Body of pancreas (tissue), 4 donors: ENCODE measurements at regions not wholly inside any gene's neighbourhood (a gene's known extent, or its start where the extent isn't known, plus 50 kb on each side); places are given as distances from the start of the nearest gene placed in this dataset.

Experiments
- ATAC-seq: fragments of 150-250 bp; one replicate; pipeline ENCODE4 v1.9.1; 2016
- DNase-seq, 4 donors: peaks; one replicate each; pipeline ENCODE4 v3.0.0-alpha.2; 2019
- H3K27ac ChIP-seq, 4 donors: fragments of 200-600 bp; sonication (generic); 1 replicate in 3 of 4; 2 replicates in 1 of 4; pipeline versions ENCODE4 v1.5.1 to v1.6.1; 2016 to 2019; ENCODE audit warnings: mild to moderate bottlenecking in 1 of 4, mixed read lengths in 1 of 4, moderate library complexity in 1 of 4
- H3K27me3 ChIP-seq, 2 donors: fragments of 200-600 bp; sonication (generic); one replicate each; pipeline ENCODE4 v1.6.0; 2016; ENCODE audit warnings: mild to moderate bottlenecking in 1 of 2
- H3K36me3 ChIP-seq, 2 donors: fragments of 200-600 bp; sonication (generic); replicated peaks in 1 of 2; 2 replicates each; pipeline ENCODE4 v1.5.1; 2016; ENCODE audit warnings: low read depth in 2 of 2; ENCODE audit not compliant: insufficient read depth in 1 of 2
- H3K4me1 ChIP-seq: fragments of 200-600 bp; sonication (generic); one replicate; pipeline ENCODE4 v1.6.0; 2016
- H3K4me3 ChIP-seq, 2 donors: fragments of 200-600 bp; sonication (generic); 1 replicate in 1 of 2; 2 replicates in 1 of 2; pipeline ENCODE4 v1.5.1; 2016 to 2019
- H3K9me3 ChIP-seq, 3 donors: fragments of 200-600 bp; sonication (generic); 1 replicate in 2 of 3; 2 replicates in 1 of 3; pipeline ENCODE4 v1.5.1; 2016
- POLR2A ChIP-seq, 3 donors: fragments of 450-650 bp; IDR thresholded peaks; one replicate each; pipeline ENCODE4 v1.6.1; 2016; ENCODE audit warnings: antibody characterized with exemption in 3 of 3, mild to moderate bottlenecking in 2 of 3
- WGBS, 2 donors: methylation state at CpG; one replicate each; pipeline ENCODE4 v1.1.5; 2017; 5-methylcytosine and 5-hydroxymethylcytosine counted together
- intact Hi-C: fragments of 100-400 bp; cut with DNase I; formaldehyde crosslinking; loops from one replicate; pipeline ENCODE4 v1.15.1; 2023
- TF ChIP-seq, protein P1 (sequence below), 7 experiments: fragments of 450-650 bp in 4 of 7; fragments of 200-600 bp in 3 of 7; sonication (generic) in 3 of 7; IDR thresholded peaks; one replicate each; pipeline ENCODE4 v1.5.1; 2016 to 2019; ENCODE audit warnings: antibody characterized with exemption in 7 of 7

- no peaks in the 10 kb centered on the region for H3K36me3 ChIP-seq
- no peak for DNase-seq
- 76 to 82% methylated on average over 7 of the region's 7 CpGs for WGBS, 2 donors
- ATAC-seq = no peak
- H3K4me1 ChIP-seq = peaks cover 7% of the 10 kb centered on the region
- TF ChIP-seq, protein P1, sequence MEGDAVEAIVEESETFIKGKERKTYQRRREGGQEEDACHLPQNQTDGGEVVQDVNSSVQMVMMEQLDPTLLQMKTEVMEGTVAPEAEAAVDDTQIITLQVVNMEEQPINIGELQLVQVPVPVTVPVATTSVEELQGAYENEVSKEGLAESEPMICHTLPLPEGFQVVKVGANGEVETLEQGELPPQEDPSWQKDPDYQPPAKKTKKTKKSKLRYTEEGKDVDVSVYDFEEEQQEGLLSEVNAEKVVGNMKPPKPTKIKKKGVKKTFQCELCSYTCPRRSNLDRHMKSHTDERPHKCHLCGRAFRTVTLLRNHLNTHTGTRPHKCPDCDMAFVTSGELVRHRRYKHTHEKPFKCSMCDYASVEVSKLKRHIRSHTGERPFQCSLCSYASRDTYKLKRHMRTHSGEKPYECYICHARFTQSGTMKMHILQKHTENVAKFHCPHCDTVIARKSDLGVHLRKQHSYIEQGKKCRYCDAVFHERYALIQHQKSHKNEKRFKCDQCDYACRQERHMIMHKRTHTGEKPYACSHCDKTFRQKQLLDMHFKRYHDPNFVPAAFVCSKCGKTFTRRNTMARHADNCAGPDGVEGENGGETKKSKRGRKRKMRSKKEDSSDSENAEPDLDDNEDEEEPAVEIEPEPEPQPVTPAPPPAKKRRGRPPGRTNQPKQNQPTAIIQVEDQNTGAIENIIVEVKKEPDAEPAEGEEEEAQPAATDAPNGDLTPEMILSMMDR (IDR thresholded peaks at IDR 0.05) = no peak
- TF ChIP-seq POLR2A (IDR thresholded peaks at IDR 0.05) = no peak
- no peaks in the 10 kb centered on the region for H3K9me3 ChIP-seq
- H3K27me3 ChIP-seq = peaks cover 0 to 4% of the 10 kb centered on the region in 2 donors
- H3K27ac ChIP-seq = no peak overlapping the region
- intact Hi-C loops = no loop called here
- H3K4me3 ChIP-seq = no peak overlapping the region
Observed at GRCh38 chr1:47591801-47592200, 154.0 kb downstream of the FOXD2 start.

GRCh38 chr1:47592296-47593012 is 154.6 kb downstream of the FOXD2 start:
- intact Hi-C loops = no loop called here
- Histone ChIP-seq H3K4me1 (peaks cover 7% of the 10 kb centered on the region), H3K4me3 (no peak overlapping the region), H3K36me3 (no peaks in the 10 kb centered on the region), H3K27me3 (peaks cover 0 to 4% of the 10 kb centered on the region in 2 donors), H3K9me3 (no peaks in the 10 kb centered on the region), H3K27ac (no peak overlapping the region)
- no peak for DNase-seq
- no peak for ATAC-seq
- 67 to 78% methylated on average over 11 to 13 of the region's 15 CpGs for WGBS, 2 donors
- no peak for TF ChIP-seq POLR2A (IDR thresholded peaks at IDR 0.05)
- TF ChIP-seq, protein P1 (IDR thresholded peaks at IDR 0.05) = no peak

DNA sequence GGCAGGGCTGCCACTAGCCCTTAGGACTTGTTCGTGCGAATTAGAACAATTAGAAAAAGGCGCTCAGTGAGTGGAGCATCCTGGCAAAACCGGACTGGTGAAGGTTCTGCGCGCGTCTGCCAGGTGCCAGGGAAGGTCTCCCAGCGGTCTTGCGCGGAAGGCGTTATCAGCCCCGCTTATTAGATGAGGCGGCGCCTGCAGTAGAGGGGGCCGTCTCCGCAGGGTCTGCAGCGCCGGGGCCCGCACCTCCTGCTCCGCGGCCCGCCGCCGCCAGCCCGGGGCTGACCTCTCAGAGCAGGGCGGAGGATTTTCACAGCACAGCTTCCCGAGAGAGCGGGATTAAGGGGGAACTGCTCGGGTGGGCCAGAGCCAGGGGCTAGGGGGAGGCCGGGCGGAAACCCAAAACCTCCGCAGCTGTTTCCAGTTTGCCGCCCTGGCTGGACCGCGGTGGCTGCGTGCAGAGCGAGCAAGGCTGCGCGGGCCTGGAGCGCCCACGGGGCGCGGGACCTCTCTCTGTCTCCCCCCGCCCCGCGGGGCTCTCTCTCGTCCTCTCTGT is 155.2 kb downstream of the FOXD2 start:
- ATAC-seq (no peak), DNase-seq (no peak)
- Histone ChIP-seq H3K4me3 (no peak overlapping the region), H3K4me1 (peaks cover 7% of the 10 kb centered on the region), H3K9me3 (no peaks in the 10 kb centered on the region), H3K27me3 (peaks cover 0 to 4% of the 10 kb centered on the region in 2 donors), H3K36me3 (no peaks in the 10 kb centered on the region), H3K27ac (no peak overlapping the region)
- 5 to 9% methylated on average over 13 to 47 of the region's 47 CpGs for WGBS, 2 donors
- TF ChIP-seq POLR2A (IDR thresholded peaks at IDR 0.05) = no peak
- TF ChIP-seq, protein P1 (IDR thresholded peaks at IDR 0.05) = no peak
- intact Hi-C loops = no loop called here

DNA sequence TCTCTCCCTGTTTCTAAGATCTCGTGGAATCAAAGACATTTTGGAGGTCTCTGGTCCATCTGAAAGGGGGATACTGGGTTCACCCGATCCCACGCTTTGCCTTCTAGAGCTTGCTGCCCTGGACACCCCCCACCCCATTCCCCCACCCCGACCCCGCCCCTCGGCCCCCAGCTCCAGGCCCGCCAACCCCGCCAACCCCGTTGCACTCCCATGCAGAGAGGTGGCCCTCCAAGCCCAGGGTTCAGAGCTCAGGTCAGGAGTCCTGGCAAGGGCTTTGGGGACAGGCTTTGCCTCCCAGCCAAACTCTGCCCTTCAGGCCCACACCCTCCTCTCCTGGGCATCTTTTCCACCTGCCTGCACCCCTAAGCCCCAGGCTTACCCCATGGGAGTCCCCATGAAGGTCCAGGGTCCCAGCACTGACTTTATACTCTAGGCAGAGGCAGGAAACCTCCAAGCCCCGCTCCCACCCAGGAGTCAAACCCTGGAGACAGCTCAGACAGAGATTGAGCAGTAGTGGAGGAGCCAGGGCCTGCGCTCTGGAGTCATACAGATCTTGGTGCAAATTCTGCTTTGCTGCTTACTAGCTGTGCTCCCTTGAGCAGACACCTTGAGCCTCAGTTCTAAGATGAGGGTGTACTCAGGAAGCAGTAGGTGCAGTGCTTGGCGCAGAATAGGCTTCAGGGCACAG is 155.9 kb downstream of the FOXD2 start:
- DNase-seq (no peak), ATAC-seq (no peak)
- Histone ChIP-seq H3K27ac (no peak overlapping the region), H3K36me3 (no peaks in the 10 kb centered on the region), H3K4me3 (no peak overlapping the region), H3K9me3 (no peaks in the 10 kb centered on the region), H3K4me1 (peaks cover 7% of the 10 kb centered on the region), H3K27me3 (peaks cover 0 to 4% of the 10 kb centered on the region in 2 donors)
- WGBS, 2 donors = 39 to 71% methylated on average over 8 to 9 of the region's 12 CpGs
- TF ChIP-seq, protein P1 (IDR thresholded peaks at IDR 0.05) = no peak
- TF ChIP-seq POLR2A (IDR thresholded peaks at IDR 0.05) = no peak
- intact Hi-C loops = no loop called here
